ENCODE measurements at regions not wholly inside any gene's neighbourhood (a gene's known extent, or its start where the extent isn't known, plus 50 kb on each side); places are given as distances from the start of the nearest gene placed in this dataset.

DNA sequence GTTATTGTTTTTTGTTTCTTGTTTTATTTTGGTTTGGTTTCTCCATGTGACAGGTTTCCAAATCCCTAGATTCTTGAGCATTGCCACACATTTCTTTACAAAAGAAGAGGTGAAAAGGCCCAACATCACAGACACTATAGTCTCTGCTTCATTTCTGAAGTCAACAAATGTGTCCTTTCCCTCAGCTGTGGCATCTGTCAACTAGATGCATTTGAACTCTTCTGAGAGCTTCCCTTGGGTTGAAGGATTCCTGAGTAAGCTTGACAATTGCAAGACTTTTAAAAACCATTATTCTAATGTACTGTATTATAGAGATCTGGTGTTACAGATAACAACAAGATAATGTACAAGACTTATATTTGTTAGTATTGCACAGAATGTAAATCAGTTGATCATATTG is 703.3 kb upstream of the PKDCC start:
- no peak for DNase-seq
- H3K27ac ChIP-seq (ENCODE audit: insufficient read depth, low read length, poor library complexity, severe bottlenecking): no peak overlapping the region
- no peaks in the 10 kb centered on the region for H3K4me1 ChIP-seq (ENCODE audit: control insufficient read depth, insufficient read depth, low read length, poor library complexity, severe bottlenecking)
- H3K9me3 ChIP-seq (ENCODE audit: control insufficient read depth, low read length): no peaks in the 10 kb centered on the region
- H3K27me3 ChIP-seq (replicated peaks; ENCODE audit: control insufficient read depth, insufficient read depth, low read length, poor library complexity, severe bottlenecking): no peaks in the 10 kb centered on the region
- H3K4me3 ChIP-seq (ENCODE audit: insufficient read depth, low read depth, low read length, poor library complexity, severe bottlenecking): no peak overlapping the region
- H3K36me3 ChIP-seq (ENCODE audit: control insufficient read depth, insufficient read depth, low read length): no peaks in the 10 kb centered on the region

DNA sequence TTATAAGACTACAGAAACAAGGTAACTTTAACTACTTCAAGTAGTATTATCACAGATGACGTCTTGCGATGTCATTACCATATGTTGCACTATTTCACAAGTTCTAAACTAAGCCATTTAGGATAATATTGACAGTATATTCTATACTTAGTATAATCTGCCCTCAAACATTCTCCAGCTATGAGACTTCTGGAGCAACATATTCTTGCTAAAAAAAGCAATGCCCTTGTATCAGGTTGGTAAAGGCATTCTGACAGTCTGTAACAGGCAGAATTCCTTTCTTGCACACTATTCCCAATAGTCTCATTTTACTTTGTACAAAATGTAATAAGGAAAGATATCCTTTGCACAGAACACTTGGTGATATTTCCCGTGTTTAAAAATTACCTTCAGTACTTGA is 694.8 kb upstream of the PKDCC start:
- Histone ChIP-seq H3K4me1 (ENCODE audit: control insufficient read depth, insufficient read depth, low read length, poor library complexity, severe bottlenecking) (no peaks in the 10 kb centered on the region), H3K4me3 (ENCODE audit: insufficient read depth, low read depth, low read length, poor library complexity, severe bottlenecking) (no peak overlapping the region), H3K27ac (ENCODE audit: insufficient read depth, low read length, poor library complexity, severe bottlenecking) (no peak overlapping the region), H3K9me3 (ENCODE audit: control insufficient read depth, low read length) (no peaks in the 10 kb centered on the region), H3K36me3 (ENCODE audit: control insufficient read depth, insufficient read depth, low read length) (no peaks in the 10 kb centered on the region), H3K27me3 (replicated peaks; ENCODE audit: control insufficient read depth, insufficient read depth, low read length, poor library complexity, severe bottlenecking) (no peaks in the 10 kb centered on the region)
- DNase-seq: no peak

DNA sequence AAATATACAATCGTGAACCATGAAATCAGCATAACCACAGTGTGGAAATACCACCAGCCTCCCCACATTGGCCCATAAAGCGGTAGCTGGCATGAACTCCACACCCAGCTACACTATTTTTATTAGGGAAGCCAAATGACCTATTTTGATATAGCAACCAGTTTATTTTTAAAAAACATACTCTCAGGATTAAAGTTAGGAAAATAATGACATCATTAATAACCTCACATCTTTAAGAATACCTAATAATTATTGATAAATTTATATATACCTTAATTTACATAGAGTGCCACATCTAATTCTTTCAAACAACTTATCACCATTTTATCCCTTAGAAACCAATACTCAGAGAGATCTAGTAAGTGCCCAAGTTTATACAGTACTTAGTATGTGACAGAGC is 692.0 kb upstream of the PKDCC start:
- no peaks in the 10 kb centered on the region for H3K4me1 ChIP-seq (ENCODE audit: control insufficient read depth, insufficient read depth, low read length, poor library complexity, severe bottlenecking)
- no peaks in the 10 kb centered on the region for H3K9me3 ChIP-seq (ENCODE audit: control insufficient read depth, low read length)
- no peaks in the 10 kb centered on the region for H3K36me3 ChIP-seq (ENCODE audit: control insufficient read depth, insufficient read depth, low read length)
- no peak overlapping the region for H3K27ac ChIP-seq (ENCODE audit: insufficient read depth, low read length, poor library complexity, severe bottlenecking)
- no peaks in the 10 kb centered on the region for H3K27me3 ChIP-seq (replicated peaks; ENCODE audit: control insufficient read depth, insufficient read depth, low read length, poor library complexity, severe bottlenecking)
- no peak for DNase-seq
- no peak overlapping the region for H3K4me3 ChIP-seq (ENCODE audit: insufficient read depth, low read depth, low read length, poor library complexity, severe bottlenecking)

DNA sequence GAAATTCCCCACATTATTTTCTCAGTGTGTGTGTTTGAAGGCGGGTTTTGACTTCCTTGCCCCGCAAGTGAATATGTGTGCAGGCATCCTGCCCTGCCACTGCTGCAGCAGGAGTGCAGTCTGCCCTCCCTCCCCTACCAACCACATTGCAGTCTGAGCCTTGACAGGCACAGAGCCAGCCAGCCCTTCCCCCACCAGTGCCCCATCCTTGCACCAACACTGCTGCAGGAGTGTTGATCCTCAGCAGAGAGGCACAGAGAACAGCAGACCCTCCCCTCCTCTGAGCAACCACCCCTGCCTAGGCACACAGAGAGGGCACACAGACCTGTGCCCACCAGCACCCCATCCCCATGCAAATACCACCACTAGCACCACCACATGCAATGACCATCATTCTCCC is 683.0 kb upstream of the PKDCC start:
- Histone ChIP-seq H3K36me3 (ENCODE audit: control insufficient read depth, insufficient read depth, low read length) (no peaks in the 10 kb centered on the region), H3K9me3 (ENCODE audit: control insufficient read depth, low read length) (no peaks in the 10 kb centered on the region), H3K4me1 (ENCODE audit: control insufficient read depth, insufficient read depth, low read length, poor library complexity, severe bottlenecking) (no peaks in the 10 kb centered on the region), H3K4me3 (ENCODE audit: insufficient read depth, low read depth, low read length, poor library complexity, severe bottlenecking) (no peak overlapping the region), H3K27me3 (replicated peaks; ENCODE audit: control insufficient read depth, insufficient read depth, low read length, poor library complexity, severe bottlenecking) (no peaks in the 10 kb centered on the region), H3K27ac (ENCODE audit: insufficient read depth, low read length, poor library complexity, severe bottlenecking) (no peak overlapping the region)
- DNase-seq: no peak

DNA sequence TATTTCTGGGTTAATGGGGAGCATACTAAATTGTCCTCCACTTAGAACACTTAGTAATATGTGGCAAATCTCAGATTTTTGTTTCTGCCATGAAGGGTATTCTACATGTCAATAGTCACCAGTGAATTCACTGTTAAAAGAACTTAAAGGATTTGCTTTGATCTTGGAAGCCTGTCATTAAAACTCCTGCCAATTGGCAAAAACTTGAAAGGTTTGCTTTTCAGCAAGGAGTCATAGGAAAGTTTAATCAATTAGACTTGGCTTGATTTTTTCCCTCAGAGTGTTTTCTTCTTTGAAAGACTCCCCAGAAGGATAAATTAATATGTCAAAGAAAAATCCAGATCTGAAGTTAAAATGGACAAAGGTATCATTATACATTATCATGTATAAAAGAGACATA is 671.9 kb upstream of the PKDCC start:
- DNase-seq: no peak
- Histone ChIP-seq H3K4me1 (ENCODE audit: control insufficient read depth, insufficient read depth, low read length, poor library complexity, severe bottlenecking) (no peaks in the 10 kb centered on the region), H3K27ac (ENCODE audit: insufficient read depth, low read length, poor library complexity, severe bottlenecking) (no peak overlapping the region), H3K27me3 (replicated peaks; ENCODE audit: control insufficient read depth, insufficient read depth, low read length, poor library complexity, severe bottlenecking) (no peaks in the 10 kb centered on the region), H3K9me3 (ENCODE audit: control insufficient read depth, low read length) (no peaks in the 10 kb centered on the region), H3K4me3 (ENCODE audit: insufficient read depth, low read depth, low read length, poor library complexity, severe bottlenecking) (no peak overlapping the region), H3K36me3 (ENCODE audit: control insufficient read depth, insufficient read depth, low read length) (no peaks in the 10 kb centered on the region)

DNA sequence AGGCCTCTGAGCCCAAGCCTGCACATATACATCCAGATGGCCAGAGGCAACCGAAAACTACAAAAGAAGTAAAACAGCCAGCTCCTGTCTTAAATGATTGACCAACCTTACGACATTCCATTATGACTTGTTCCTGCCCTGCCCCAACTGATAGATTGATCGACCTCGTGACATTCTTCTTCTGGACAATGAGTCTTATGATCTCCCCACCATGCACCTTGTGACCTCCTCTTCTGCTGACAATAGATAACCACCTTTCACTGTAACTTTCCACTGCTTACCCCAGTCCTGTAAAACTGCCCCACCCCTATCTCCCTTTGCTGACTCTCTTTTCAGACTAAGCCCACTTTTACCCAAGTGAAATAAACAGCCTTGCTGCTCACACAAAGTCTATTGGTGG is 670.0 kb upstream of the PKDCC start:
- Histone ChIP-seq H3K27me3 (replicated peaks; ENCODE audit: control insufficient read depth, insufficient read depth, low read length, poor library complexity, severe bottlenecking) (no peaks in the 10 kb centered on the region), H3K9me3 (ENCODE audit: control insufficient read depth, low read length) (no peaks in the 10 kb centered on the region), H3K27ac (ENCODE audit: insufficient read depth, low read length, poor library complexity, severe bottlenecking) (no peak overlapping the region), H3K4me1 (ENCODE audit: control insufficient read depth, insufficient read depth, low read length, poor library complexity, severe bottlenecking) (no peaks in the 10 kb centered on the region), H3K4me3 (ENCODE audit: insufficient read depth, low read depth, low read length, poor library complexity, severe bottlenecking) (no peak overlapping the region), H3K36me3 (ENCODE audit: control insufficient read depth, insufficient read depth, low read length) (no peaks in the 10 kb centered on the region)
- no peak for DNase-seq

DNA sequence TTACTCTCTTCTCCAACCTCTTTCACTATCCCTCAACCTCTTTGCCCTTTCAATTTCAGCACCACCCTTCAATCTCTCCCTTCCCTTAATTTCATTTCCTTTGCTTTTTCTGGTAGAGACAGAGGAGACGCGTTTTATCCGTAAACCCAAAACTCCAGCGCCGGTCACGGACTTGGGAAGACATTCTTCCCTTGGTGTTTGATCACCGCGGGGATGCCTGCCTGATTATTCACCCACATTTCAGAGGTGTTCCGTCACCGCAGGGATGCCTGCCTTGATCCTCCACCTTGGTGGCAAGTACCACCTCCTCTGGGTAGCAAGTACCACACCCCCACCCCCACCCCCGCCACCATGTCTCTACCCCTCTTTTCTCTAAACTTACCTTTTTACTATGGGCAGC is 669.4 kb upstream of the PKDCC start:
- no peak for DNase-seq
- Histone ChIP-seq H3K36me3 (ENCODE audit: control insufficient read depth, insufficient read depth, low read length) (no peaks in the 10 kb centered on the region), H3K27ac (ENCODE audit: insufficient read depth, low read length, poor library complexity, severe bottlenecking) (no peak overlapping the region), H3K9me3 (ENCODE audit: control insufficient read depth, low read length) (no peaks in the 10 kb centered on the region), H3K4me3 (ENCODE audit: insufficient read depth, low read depth, low read length, poor library complexity, severe bottlenecking) (no peak overlapping the region), H3K4me1 (ENCODE audit: control insufficient read depth, insufficient read depth, low read length, poor library complexity, severe bottlenecking) (no peaks in the 10 kb centered on the region), H3K27me3 (replicated peaks; ENCODE audit: control insufficient read depth, insufficient read depth, low read length, poor library complexity, severe bottlenecking) (no peaks in the 10 kb centered on the region)

DNA sequence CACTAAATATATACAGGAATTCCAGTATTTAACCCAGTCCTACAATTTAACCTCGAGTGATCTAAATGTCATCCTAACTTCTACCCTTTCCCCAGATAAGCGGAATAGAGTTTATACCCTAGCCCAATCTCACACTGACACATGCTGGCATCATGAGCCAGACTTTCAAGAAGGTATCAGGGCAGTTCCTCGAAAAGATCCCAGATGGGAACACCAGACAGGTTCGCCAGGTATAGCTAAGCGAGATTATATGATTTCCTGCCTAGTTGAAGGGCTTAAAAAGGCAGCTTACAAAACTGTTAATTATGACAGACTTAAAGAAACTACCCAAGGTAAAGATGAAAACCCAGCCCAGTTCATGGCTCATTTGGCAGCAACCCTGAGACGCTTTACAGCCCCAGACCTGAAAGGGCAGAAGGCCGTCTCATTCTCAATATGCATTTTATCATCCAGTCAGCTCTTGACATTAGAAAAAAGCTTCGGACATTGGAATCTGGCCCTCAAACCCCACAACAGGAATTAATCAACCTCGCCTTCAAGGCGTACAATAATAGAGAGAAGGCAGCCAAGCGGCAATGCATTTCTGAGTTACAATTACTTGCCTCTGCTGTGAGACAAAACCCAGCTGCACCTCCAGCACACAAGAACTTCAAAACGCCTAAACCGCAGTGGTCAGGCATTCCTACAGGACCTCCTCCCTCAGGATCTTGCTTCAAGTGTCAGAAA is 668.2 kb upstream of the PKDCC start:
- DNase-seq: no peak
- Histone ChIP-seq H3K27ac (ENCODE audit: insufficient read depth, low read length, poor library complexity, severe bottlenecking) (no peak overlapping the region), H3K4me3 (ENCODE audit: insufficient read depth, low read depth, low read length, poor library complexity, severe bottlenecking) (no peak overlapping the region), H3K9me3 (ENCODE audit: control insufficient read depth, low read length) (no peaks in the 10 kb centered on the region), H3K36me3 (ENCODE audit: control insufficient read depth, insufficient read depth, low read length) (no peaks in the 10 kb centered on the region), H3K27me3 (replicated peaks; ENCODE audit: control insufficient read depth, insufficient read depth, low read length, poor library complexity, severe bottlenecking) (no peaks in the 10 kb centered on the region), H3K4me1 (ENCODE audit: control insufficient read depth, insufficient read depth, low read length, poor library complexity, severe bottlenecking) (no peaks in the 10 kb centered on the region)

DNA sequence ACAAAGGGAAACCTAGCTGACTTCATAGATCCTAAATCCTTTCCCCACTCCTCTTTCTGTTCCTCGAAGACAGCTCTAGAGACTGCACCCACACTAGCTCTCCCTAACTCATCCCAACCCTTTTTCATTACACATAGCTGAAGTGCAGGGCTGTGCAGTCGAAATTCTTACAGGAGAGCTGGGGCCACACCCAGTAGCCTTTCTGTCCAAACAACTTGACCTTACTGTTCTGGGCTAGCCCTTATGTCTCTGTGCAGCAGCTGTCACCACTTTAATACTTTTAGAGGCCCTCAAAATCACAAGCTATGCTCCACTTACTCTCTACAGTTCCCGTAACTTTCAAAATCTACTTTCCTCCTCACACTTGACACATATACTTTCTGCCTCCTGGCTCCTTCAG is 666.1 kb upstream of the PKDCC start:
- Histone ChIP-seq H3K36me3 (ENCODE audit: control insufficient read depth, insufficient read depth, low read length) (no peaks in the 10 kb centered on the region), H3K9me3 (ENCODE audit: control insufficient read depth, low read length) (no peaks in the 10 kb centered on the region), H3K27me3 (replicated peaks; ENCODE audit: control insufficient read depth, insufficient read depth, low read length, poor library complexity, severe bottlenecking) (no peaks in the 10 kb centered on the region), H3K27ac (ENCODE audit: insufficient read depth, low read length, poor library complexity, severe bottlenecking) (no peak overlapping the region), H3K4me1 (ENCODE audit: control insufficient read depth, insufficient read depth, low read length, poor library complexity, severe bottlenecking) (no peaks in the 10 kb centered on the region), H3K4me3 (ENCODE audit: insufficient read depth, low read depth, low read length, poor library complexity, severe bottlenecking) (no peak overlapping the region)
- no peak for DNase-seq

DNA sequence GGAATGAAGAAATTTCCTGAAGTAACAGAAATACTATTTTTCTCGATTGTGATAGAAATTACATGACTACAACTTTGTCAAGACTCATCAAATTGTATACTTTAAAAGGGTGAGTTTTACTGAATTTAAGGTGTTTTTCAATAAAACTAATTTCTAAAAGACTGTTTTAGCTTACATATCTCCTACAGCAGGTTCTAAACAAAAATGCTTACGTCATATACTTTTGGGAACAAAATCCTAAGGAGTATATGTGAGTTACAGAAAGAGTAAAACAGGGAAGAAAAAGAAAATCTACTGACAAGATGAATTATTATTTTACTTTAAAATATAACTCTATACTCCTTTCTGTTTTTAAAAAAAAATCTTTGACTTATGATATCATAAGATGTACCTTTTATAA is 660.3 kb upstream of the PKDCC start:
- Histone ChIP-seq H3K27ac (ENCODE audit: insufficient read depth, low read length, poor library complexity, severe bottlenecking) (no peak overlapping the region), H3K9me3 (ENCODE audit: control insufficient read depth, low read length) (no peaks in the 10 kb centered on the region), H3K4me1 (ENCODE audit: control insufficient read depth, insufficient read depth, low read length, poor library complexity, severe bottlenecking) (no peaks in the 10 kb centered on the region), H3K4me3 (ENCODE audit: insufficient read depth, low read depth, low read length, poor library complexity, severe bottlenecking) (no peak overlapping the region), H3K36me3 (ENCODE audit: control insufficient read depth, insufficient read depth, low read length) (no peaks in the 10 kb centered on the region), H3K27me3 (replicated peaks; ENCODE audit: control insufficient read depth, insufficient read depth, low read length, poor library complexity, severe bottlenecking) (no peaks in the 10 kb centered on the region)
- no peak for DNase-seq

Data from effector memory CD4-positive, alpha-beta T cell (primary cell).